ENCODE measurements at regions not wholly inside any gene's neighbourhood (a gene's known extent, or its start where the extent isn't known, plus 50 kb on each side); places are given as distances from the start of the nearest gene placed in this dataset.

GRCh38 chr13:77833331-77833863 is 85.2 kb downstream of the EDNRB start:
- TF ChIP-seq CTCF (IDR thresholded peaks at IDR 0.05 in 2 of 3, conservative IDR thresholded peaks at IDR 0.05 in 1 of 3; ENCODE audit: borderline replicate concordance in 1 of 3, insufficient read depth in 1 of 3, low read depth in 2 of 3, low read length in 2 of 3) (no peak), POLR2A (IDR thresholded peaks at IDR 0.05; ENCODE audit: borderline replicate concordance, extremely low read depth, insufficient read depth, insufficient read length) (no peak), REST (IDR thresholded peaks at IDR 0.05; ENCODE audit: low read depth) (no peak), EZH2 (IDR thresholded peaks at IDR 0.05) (no peak), SIN3A (IDR thresholded peaks at IDR 0.05; ENCODE audit: low read depth) (no peak), EGR1 (IDR thresholded peaks at IDR 0.05; ENCODE audit: low read depth) (no peak)
